ENCODE measurements at regions not wholly inside any gene's neighbourhood (a gene's known extent, or its start where the extent isn't known, plus 50 kb on each side); places are given as distances from the start of the nearest gene placed in this dataset.

- Mint-ChIP-seq H3K4me1 (ENCODE audit: low read depth) (no peaks in the 10 kb centered on the region), H3K36me3 (ENCODE audit: insufficient read depth) (no peaks in the 10 kb centered on the region)
- DNase-seq (ENCODE audit: low spot score, unreplicated experiment) = no peak
Measured at GRCh38 chr1:199121047-199121446, 482.2 kb downstream of the PTPRC start.

GRCh38 chr1:199122085-199122484, 483.2 kb downstream of the PTPRC start:
- TF ChIP-seq CTCF (IDR thresholded peaks at IDR 0.05; ENCODE audit: unreplicated experiment) = no peak
- no peak overlapping the region for H3K27ac Mint-ChIP-seq
- no peaks in the 10 kb centered on the region for H3K4me1 Mint-ChIP-seq (ENCODE audit: low read depth)
- no peaks in the 10 kb centered on the region for H3K27me3 Mint-ChIP-seq
- no peaks in the 10 kb centered on the region for H3K9me3 Mint-ChIP-seq (ENCODE audit: low read depth)
- no peak for DNase-seq (ENCODE audit: low spot score, unreplicated experiment)
- no peaks in the 10 kb centered on the region for H3K36me3 Mint-ChIP-seq (ENCODE audit: insufficient read depth)
- H3K4me3 Mint-ChIP-seq (ENCODE audit: low read depth) = no peak overlapping the region

More at GRCh38 chr1:199121047-199121446, 482.2 kb downstream of the PTPRC start:
- TF ChIP-seq CTCF (IDR thresholded peaks at IDR 0.05; ENCODE audit: unreplicated experiment) = no peak
- Mint-ChIP-seq H3K4me3 (ENCODE audit: low read depth) (no peak overlapping the region), H3K9me3 (ENCODE audit: low read depth) (no peaks in the 10 kb centered on the region), H3K27me3 (no peaks in the 10 kb centered on the region), H3K27ac (no peak overlapping the region)

GRCh38 chr1:199122532-199123311, 483.9 kb downstream of the PTPRC start:
- H3K27ac Mint-ChIP-seq = no peak overlapping the region
- H3K4me1 Mint-ChIP-seq (ENCODE audit: low read depth) = no peaks in the 10 kb centered on the region
- no peak overlapping the region for H3K4me3 Mint-ChIP-seq (ENCODE audit: low read depth)
- TF ChIP-seq CTCF (IDR thresholded peaks at IDR 0.05; ENCODE audit: unreplicated experiment) = no peak
- no peaks in the 10 kb centered on the region for H3K36me3 Mint-ChIP-seq (ENCODE audit: insufficient read depth)
- no peaks in the 10 kb centered on the region for H3K9me3 Mint-ChIP-seq (ENCODE audit: low read depth)
- no peaks in the 10 kb centered on the region for H3K27me3 Mint-ChIP-seq
- no peak for DNase-seq (ENCODE audit: low spot score, unreplicated experiment)

- TF ChIP-seq CTCF (IDR thresholded peaks at IDR 0.05; ENCODE audit: unreplicated experiment) = no peak
- Mint-ChIP-seq H3K36me3 (ENCODE audit: insufficient read depth) (no peaks in the 10 kb centered on the region), H3K9me3 (ENCODE audit: low read depth) (no peaks in the 10 kb centered on the region), H3K4me1 (ENCODE audit: low read depth) (no peaks in the 10 kb centered on the region), H3K27me3 (no peaks in the 10 kb centered on the region), H3K4me3 (ENCODE audit: low read depth) (no peak overlapping the region), H3K27ac (no peak overlapping the region)
- no peak for DNase-seq (ENCODE audit: low spot score, unreplicated experiment)
Measured at GRCh38 chr1:199123615-199124014, 484.8 kb downstream of the PTPRC start.

- Mint-ChIP-seq H3K9me3 (ENCODE audit: low read depth) (no peaks in the 10 kb centered on the region), H3K4me1 (ENCODE audit: low read depth) (peaks cover 3% of the 10 kb centered on the region), H3K27ac (no peak overlapping the region), H3K27me3 (no peaks in the 10 kb centered on the region), H3K4me3 (ENCODE audit: low read depth) (no peak overlapping the region), H3K36me3 (ENCODE audit: insufficient read depth) (no peaks in the 10 kb centered on the region)
- no peak for DNase-seq (ENCODE audit: low spot score, unreplicated experiment)
- TF ChIP-seq CTCF (IDR thresholded peaks at IDR 0.05; ENCODE audit: unreplicated experiment) = no peak
Measured at GRCh38 chr1:199124351-199124750, 485.5 kb downstream of the PTPRC start.
